ENCODE measurements at regions not wholly inside any gene's neighbourhood (a gene's known extent, or its start where the extent isn't known, plus 50 kb on each side); places are given as distances from the start of the nearest gene placed in this dataset.

- ChIA-PET POLR2A (interaction anchor here (0.6 kb wide), 2 partner anchors 15 to 144 kb away, joined by 3 to 4 read pairs; no protein-coding TSS in a partner anchor), SMC1A (ENCODE audit: uncharacterized antibody, unreplicated experiment) (interaction anchor here (0.9 to 1.6 kb wide), 3 partner anchors 11 to 111 kb away, joined by 3 to 5 read pairs (median 3); no protein-coding TSS in a partner anchor), RAD21 (ENCODE audit: unreplicated experiment) (interaction anchor here (3.6 kb wide), 1 partner anchor 31 kb away, joined by 13 read pairs; no protein-coding TSS in a partner anchor), CTCF (interaction anchor here (0.9 to 1.1 kb wide), 2 partner anchors 13 to 18 kb away, joined by 3 to 5 read pairs; no protein-coding TSS in a partner anchor)
- ATAC-seq: no peak
- Histone ChIP-seq H3K27ac (ENCODE audit: control insufficient read depth, insufficient read depth) (no peak overlapping the region), H3K9me3 (replicated peaks; ENCODE audit: control insufficient read depth, insufficient read depth, low read length) (no peaks in the 10 kb centered on the region; the same call in 1 of the 3 replicates), H3K4me3 (no peak overlapping the region), H4K20me1 (ENCODE audit: control insufficient read depth, insufficient read depth) (no peaks in the 10 kb centered on the region), H2AFZ (ENCODE audit: control insufficient read depth, low read depth, low read length) (no peak overlapping the region), H3K4me2 (ENCODE audit: control insufficient read depth, insufficient read depth) (no peak overlapping the region), H3K9ac (ENCODE audit: control insufficient read depth, insufficient read depth, low read length) (no peak overlapping the region), H3K4me1 (ENCODE audit: control insufficient read depth, insufficient read depth, low read length) (peaks cover 16% of the 10 kb centered on the region), H3K79me2 (ENCODE audit: control insufficient read depth, insufficient read depth, low read length) (peaks cover 61% of the 10 kb centered on the region), H3K27me3 (replicated peaks in 1 of 2; ENCODE audit: control insufficient read depth in 2 of 2, insufficient read depth in 2 of 2, low read length in 1 of 2) (no peaks in the 10 kb centered on the region), H3K36me3 (ENCODE audit: control insufficient read depth in 2 of 2, insufficient read depth in 2 of 2, low read length in 1 of 2) (peaks cover 0 to 3% of the 10 kb centered on the region in 2 experiments; a peak in 3 of 4 replicates)
- intact Hi-C loops (cut with micrococcal nuclease; ENCODE audit: unreplicated experiment): no loop called here
- in situ Hi-C loops (cut with MboI): no loop called here
- no TSS peak for BruUV-seq (replicated peaks)
- WGBS (ENCODE audit: insufficient coverage, insufficient replicate concordance, low lambda C conversion rate, missing lambda C conversion rate): 98% methylated on average over 8 of the region's 8 CpGs
- DNase-seq (ENCODE audit: low read depth, low spot score): no peak
- no peak for FAIRE-seq
- TF ChIP-seq FOXM1 (IDR thresholded peaks at IDR 0.05; ENCODE audit: low read depth, low read length) (no peak), ATF7 (IDR thresholded peaks at IDR 0.05; ENCODE audit: low read depth) (no peak), POU2F2 (IDR thresholded peaks at IDR 0.05; ENCODE audit: borderline replicate concordance, low read depth, low read length) (no peak), IRF4 (IDR thresholded peaks at IDR 0.05; ENCODE audit: low read depth, low read length) (no peak)
These were observed 97.4 kb upstream of the DST start for GRCh38 chr6:56739836-56740815.

GRCh38 chr6:56736804-56737203 lies 94.1 kb upstream of the DST start:
- CTCF ChIA-PET: interaction anchor here (1.0 to 2.1 kb wide), 6 partner anchors 8 to 114 kb away, joined by 3 to 5 read pairs (median 4); no protein-coding TSS in a partner anchor
- FAIRE-seq: no peak
- Histone ChIP-seq H3K27ac (ENCODE audit: control insufficient read depth, insufficient read depth) (no peak overlapping the region), H2AFZ (ENCODE audit: control insufficient read depth, low read depth, low read length) (no peak overlapping the region), H3K79me2 (ENCODE audit: control insufficient read depth, insufficient read depth, low read length) (peaks cover 36% of the 10 kb centered on the region), H3K4me1 (ENCODE audit: control insufficient read depth, insufficient read depth, low read length) (no peaks in the 10 kb centered on the region; the same call in 1 of the 2 replicates), H4K20me1 (ENCODE audit: control insufficient read depth, insufficient read depth) (no peaks in the 10 kb centered on the region), H3K4me2 (ENCODE audit: control insufficient read depth, insufficient read depth) (no peak overlapping the region), H3K36me3 (ENCODE audit: control insufficient read depth in 2 of 2, insufficient read depth in 2 of 2, low read length in 1 of 2) (peaks cover 0 to 3% of the 10 kb centered on the region in 2 experiments; a peak in 3 of 4 replicates), H3K9ac (ENCODE audit: control insufficient read depth, insufficient read depth, low read length) (no peak overlapping the region), H3K9me3 (replicated peaks; ENCODE audit: control insufficient read depth, insufficient read depth, low read length) (no peaks in the 10 kb centered on the region; the same call in 1 of the 3 replicates), H3K27me3 (replicated peaks in 1 of 2; ENCODE audit: control insufficient read depth in 2 of 2, insufficient read depth in 2 of 2, low read length in 1 of 2) (no peaks in the 10 kb centered on the region), H3K4me3 (no peak overlapping the region)
- SMC1A ChIA-PET (ENCODE audit: uncharacterized antibody, unreplicated experiment): interaction anchor here (1.3 to 3.2 kb wide), 3 partner anchors 15 to 114 kb away, joined by 3 to 8 read pairs (median 8); no protein-coding TSS in a partner anchor
- POLR2A ChIA-PET: no interaction called here
- 86% methylated on average over 4 of the region's 4 CpGs for WGBS (ENCODE audit: insufficient coverage, insufficient replicate concordance, low lambda C conversion rate, missing lambda C conversion rate)
- DNase-seq (ENCODE audit: low read depth, low spot score): no peak
- RAD21 ChIA-PET (ENCODE audit: unreplicated experiment): no interaction called here
- BruUV-seq (replicated peaks): no TSS peak
- intact Hi-C loops (cut with micrococcal nuclease; ENCODE audit: unreplicated experiment) (no loop called here), in situ Hi-C loops (cut with MboI) (no loop called here)
- no peak for ATAC-seq
- TF ChIP-seq ZNF274 (IDR thresholded peaks at IDR 0.05; ENCODE audit: insufficient read depth, insufficient read length): no peak
- no peak for TF ChIP-seq MXI1 (IDR thresholded peaks at IDR 0.05; ENCODE audit: low read depth, low read length)
- no peak for TF ChIP-seq PRDM15 (CRISPR knock-in tag; IDR thresholded peaks at IDR 0.05)
- TF ChIP-seq YY1 (IDR thresholded peaks at IDR 0.05; ENCODE audit: low read depth, low read length): no peak
- no peak for TF ChIP-seq TCF3 (IDR thresholded peaks at IDR 0.05; ENCODE audit: borderline replicate concordance, insufficient read depth, low read depth, low read length)
- TF ChIP-seq NFYA (IDR thresholded peaks at IDR 0.05; ENCODE audit: borderline replicate concordance, low read depth, low read length): no peak
- TF ChIP-seq NRF1 (conservative IDR thresholded peaks at IDR 0.05; ENCODE audit: low read depth, low read length): no peak
- no peak for TF ChIP-seq NR2F1 (conservative IDR thresholded peaks at IDR 0.05)
- no peak for TF ChIP-seq NR2C2 (IDR thresholded peaks at IDR 0.05; ENCODE audit: borderline replicate concordance, control insufficient read depth, insufficient read length, low read depth)
